CD4-positive, alpha-beta T cell treated with Interleukin-21 for 1 hour (primary cell): ENCODE measurements at regions not wholly inside any gene's neighbourhood (a gene's known extent, or its start where the extent isn't known, plus 50 kb on each side); places are given as distances from the start of the nearest gene placed in this dataset.

Source experiments
- DNase-seq: peaks from one replicate; pipeline ENCODE4 v3.0.0-alpha.2; 2020

GRCh38 chr12:13486794-13487193, 290.3 kb downstream of the EMP1 start:
- DNase-seq, result no peak

GRCh38 chr12:13478650-13479181, 282.2 kb downstream of the EMP1 start:
- no peak for DNase-seq

- no peak for DNase-seq
Measured at GRCh38 chr12:13474381-13474780, 277.9 kb downstream of the EMP1 start.

- DNase-seq, result no peak
Measured at GRCh38 chr12:13472690-13473089, 276.2 kb downstream of the EMP1 start.

- DNase-seq, result no peak
Measured at GRCh38 chr12:13471471-13471870, 274.9 kb downstream of the EMP1 start.

- DNase-seq, result no peak
Measured at GRCh38 chr12:13465635-13466034, 269.1 kb downstream of the EMP1 start.

GRCh38 chr12:13463189-13463588, 266.7 kb downstream of the EMP1 start:
- no peak for DNase-seq

GRCh38 chr12:13462450-13462849, 265.9 kb downstream of the EMP1 start:
- DNase-seq, result no peak

- no peak for DNase-seq
Measured at GRCh38 chr12:13455778-13456144, 259.2 kb downstream of the EMP1 start.

GRCh38 chr12:13454991-13455777, 258.7 kb downstream of the EMP1 start:
- no peak for DNase-seq

- DNase-seq, result no peak
Measured at GRCh38 chr12:13452955-13453570, 256.5 kb downstream of the EMP1 start.

- no peak for DNase-seq
Measured at GRCh38 chr12:13451776-13452175, 255.2 kb downstream of the EMP1 start.

- DNase-seq, result no peak
Measured at GRCh38 chr12:13450231-13451080, 253.9 kb downstream of the EMP1 start.

- DNase-seq, result no peak
Measured at GRCh38 chr12:13444076-13444475, 247.6 kb downstream of the EMP1 start.

- no peak for DNase-seq
Measured at GRCh38 chr12:13443498-13443897, 247.0 kb downstream of the EMP1 start.

GRCh38 chr12:13443028-13443427, 246.5 kb downstream of the EMP1 start:
- DNase-seq, result no peak

- DNase-seq, result no peak
Measured at GRCh38 chr12:13442457-13442856, 245.9 kb downstream of the EMP1 start.

GRCh38 chr12:13440844-13441243, 244.3 kb downstream of the EMP1 start:
- DNase-seq, result no peak

GRCh38 chr12:13437541-13437940, 241.0 kb downstream of the EMP1 start:
- DNase-seq, result no peak

GRCh38 chr12:13436696-13437391, 240.3 kb downstream of the EMP1 start:
- DNase-seq, result no peak

- DNase-seq, result no peak
Measured at GRCh38 chr12:13436182-13436581, 239.7 kb downstream of the EMP1 start.

- no peak for DNase-seq
Measured at GRCh38 chr12:13435235-13435933, 238.9 kb downstream of the EMP1 start.
